Gastroesophageal sphincter (tissue), 3 donors: ENCODE measurements at regions not wholly inside any gene's neighbourhood (a gene's known extent, or its start where the extent isn't known, plus 50 kb on each side); places are given as distances from the start of the nearest gene placed in this dataset.

Experiments
- EP300 ChIP-seq: sonication (generic); formaldehyde crosslinking; IDR thresholded peaks from one replicate; pipeline ENCODE4 v1.6.1; 2017; ENCODE audit warnings: antibody characterized with exemption, mild to moderate bottlenecking
- POLR2A ChIP-seq, 2 donors: fragments of 450-650 bp; IDR thresholded peaks; one replicate each; pipeline ENCODE4 v1.6.1; 2017; ENCODE audit warnings: antibody characterized with exemption in 2 of 2, mild to moderate bottlenecking in 2 of 2, moderate library complexity in 1 of 2
- POLR2AphosphoS5 ChIP-seq: sonication (generic); formaldehyde crosslinking; IDR thresholded peaks from one replicate; pipeline ENCODE4 v1.6.1; 2017; ENCODE audit warnings: antibody characterized with exemption
- TF ChIP-seq, protein P1 (sequence below), 4 experiments: fragments of 200-600 bp in 2 of 4; fragments of 450-650 bp in 2 of 4; sonication (generic) in 1 of 4; IDR thresholded peaks; one replicate each; pipeline ENCODE4 v1.5.1; 2017 to 2019; ENCODE audit warnings: antibody characterized with exemption in 4 of 4, mild to moderate bottlenecking in 2 of 4, moderate library complexity in 2 of 4

DNA sequence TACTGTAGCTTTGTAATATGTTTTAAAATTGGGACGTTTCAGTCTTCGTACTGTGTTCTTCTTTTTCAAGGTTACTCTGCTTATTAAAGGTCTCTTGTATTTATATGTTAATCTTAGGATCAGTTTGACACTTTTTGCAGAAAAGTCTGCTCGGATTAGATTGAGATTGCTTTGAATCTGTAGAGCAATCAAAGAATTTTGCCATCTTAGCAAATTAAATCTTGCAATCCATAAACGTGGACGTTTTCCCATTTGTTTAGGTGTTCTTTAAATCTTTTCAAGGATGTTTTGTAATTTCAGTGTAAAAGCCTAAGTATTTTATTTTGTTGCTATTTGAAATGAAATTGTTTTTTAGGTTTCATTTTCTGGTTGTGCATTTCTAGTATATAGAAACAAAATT is 78.0 kb upstream of the GTSF1L start:
- TF ChIP-seq EP300 = no peak
- TF ChIP-seq, protein P1, sequence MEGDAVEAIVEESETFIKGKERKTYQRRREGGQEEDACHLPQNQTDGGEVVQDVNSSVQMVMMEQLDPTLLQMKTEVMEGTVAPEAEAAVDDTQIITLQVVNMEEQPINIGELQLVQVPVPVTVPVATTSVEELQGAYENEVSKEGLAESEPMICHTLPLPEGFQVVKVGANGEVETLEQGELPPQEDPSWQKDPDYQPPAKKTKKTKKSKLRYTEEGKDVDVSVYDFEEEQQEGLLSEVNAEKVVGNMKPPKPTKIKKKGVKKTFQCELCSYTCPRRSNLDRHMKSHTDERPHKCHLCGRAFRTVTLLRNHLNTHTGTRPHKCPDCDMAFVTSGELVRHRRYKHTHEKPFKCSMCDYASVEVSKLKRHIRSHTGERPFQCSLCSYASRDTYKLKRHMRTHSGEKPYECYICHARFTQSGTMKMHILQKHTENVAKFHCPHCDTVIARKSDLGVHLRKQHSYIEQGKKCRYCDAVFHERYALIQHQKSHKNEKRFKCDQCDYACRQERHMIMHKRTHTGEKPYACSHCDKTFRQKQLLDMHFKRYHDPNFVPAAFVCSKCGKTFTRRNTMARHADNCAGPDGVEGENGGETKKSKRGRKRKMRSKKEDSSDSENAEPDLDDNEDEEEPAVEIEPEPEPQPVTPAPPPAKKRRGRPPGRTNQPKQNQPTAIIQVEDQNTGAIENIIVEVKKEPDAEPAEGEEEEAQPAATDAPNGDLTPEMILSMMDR (IDR thresholded peaks at IDR 0.05) = no peak
- no peak for TF ChIP-seq POLR2A (IDR thresholded peaks at IDR 0.05)
- no peak for TF ChIP-seq POLR2AphosphoS5
